Motor neuron (in vitro differentiated cells): ENCODE measurements at regions not wholly inside any gene's neighbourhood (a gene's known extent, or its start where the extent isn't known, plus 50 kb on each side); places are given as distances from the start of the nearest gene placed in this dataset.
"Not testable (repeated sequence)": the region's sequence is repeated elsewhere in the genome, so short reads cannot be mapped to it uniquely, and the experiment has no call there.

Source experiments
- ATAC-seq, 8 experiments: fragments of 200-7000 bp; cut with Tn5 transposase; replicated peaks in 6 of 8; 2 replicates each; pipeline ENCODE4 v1.8.0; 2021; ENCODE audit warnings: mild to moderate bottlenecking in 8 of 8, moderate library complexity in 8 of 8
- H3K27ac ChIP-seq, 2 donors: fragments of 250-450 bp; sonication (Bioruptor Pico); 2 replicates each; pipeline ENCODE4 v1.9.0; 2021; ENCODE audit warnings: antibody characterized with exemption in 2 of 2, mild to moderate bottlenecking in 2 of 2, moderate library complexity in 1 of 2
- H3K4me1 ChIP-seq, 2 donors: fragments of 250-450 bp; sonication (Bioruptor Pico); replicated peaks in 1 of 2; 2 replicates each; pipeline ENCODE4 v1.6.1; 2021; ENCODE audit warnings: antibody characterized with exemption in 2 of 2, mild to moderate bottlenecking in 2 of 2, moderate library complexity in 1 of 2
- H3K4me3 ChIP-seq, 5 donors: fragments of 250-450 bp; sonication (Bioruptor Pico); 2 replicates each; pipeline ENCODE4 v1.9.0; 2021; ENCODE audit warnings: antibody characterized with exemption in 5 of 5, mild to moderate bottlenecking in 5 of 5, moderate library complexity in 4 of 5
- WGBS, 10 experiments: fragments of 450-650 bp; shearing (Covaris generic); methylation state at CpG; one replicate each; pipeline ENCODE4 v1.0.0; 2022; 5-methylcytosine and 5-hydroxymethylcytosine counted together
- in situ Hi-C, 9 experiments: fragments of 400-800 bp; cut with MboI; loops; one replicate each; pipeline ENCODE4 v1.15.0; 2021; ENCODE audit warnings: low sequenced_read_pairs in 9 of 9, low pct_unique_long_range_greater_than_20kb in 2 of 9; ENCODE audit not compliant: unreplicated experiment in 9 of 9

DNA sequence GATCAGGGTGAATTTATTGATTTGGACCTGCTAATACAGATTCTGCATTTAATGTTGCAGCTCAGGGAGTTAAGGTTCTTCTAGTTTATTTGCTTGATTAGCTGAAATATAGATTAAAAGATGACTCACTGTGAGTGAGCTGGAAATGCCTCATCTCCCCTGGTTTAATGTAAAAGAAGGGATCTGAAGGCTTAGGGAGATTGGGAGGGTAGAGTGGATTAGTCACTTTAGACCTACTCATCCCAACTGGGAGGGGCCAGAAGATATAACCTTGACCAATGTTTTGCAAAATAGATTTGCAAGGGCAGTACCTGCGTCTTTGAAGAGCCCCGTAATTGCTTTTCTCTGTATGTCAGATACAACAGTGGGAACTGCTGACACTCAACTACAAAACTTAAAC, 922.8 kb upstream of the ADGRL4 start:
- H3K4me1 ChIP-seq = no peaks in the 10 kb centered on the region
- in situ Hi-C loops = no loop called here
- no peak overlapping the region for H3K4me3 ChIP-seq
- no peak for ATAC-seq
- no peak overlapping the region for H3K27ac ChIP-seq
- WGBS, 10 experiments = 0 to 100% (median 95%) methylated on average over 1 to 2 of the region's 2 CpGs; no CpG with 5 or more reads in 3 of the 10 experiments

DNA sequence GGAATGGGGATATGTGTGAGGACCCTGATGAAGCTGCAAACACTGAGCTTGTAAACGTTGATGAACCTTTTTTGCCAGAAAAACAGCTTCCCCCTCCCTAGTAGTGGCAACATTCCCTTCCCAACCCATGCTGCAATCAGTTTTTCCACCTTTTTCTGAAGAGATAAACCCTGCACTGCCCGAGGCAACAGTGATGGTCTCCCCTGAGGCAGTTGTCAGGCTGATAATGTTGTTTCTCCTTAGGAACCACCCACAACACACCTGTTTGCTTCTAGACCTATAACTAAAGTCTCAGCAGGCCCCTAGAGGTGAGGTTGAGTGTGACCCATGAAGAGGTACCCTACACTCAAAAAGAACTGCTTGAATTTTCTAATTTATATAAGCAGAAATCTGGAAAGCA, 922.4 kb upstream of the ADGRL4 start:
- ATAC-seq = no peak
- no peak overlapping the region for H3K27ac ChIP-seq
- in situ Hi-C loops = no loop called here
- no peaks in the 10 kb centered on the region for H3K4me1 ChIP-seq
- WGBS, 10 experiments = 20 to 83% (median 60%) methylated on average over 1 to 2 of the region's 2 CpGs; no CpG with 5 or more reads in 2 of the 10 experiments
- H3K4me3 ChIP-seq = no peak overlapping the region

DNA sequence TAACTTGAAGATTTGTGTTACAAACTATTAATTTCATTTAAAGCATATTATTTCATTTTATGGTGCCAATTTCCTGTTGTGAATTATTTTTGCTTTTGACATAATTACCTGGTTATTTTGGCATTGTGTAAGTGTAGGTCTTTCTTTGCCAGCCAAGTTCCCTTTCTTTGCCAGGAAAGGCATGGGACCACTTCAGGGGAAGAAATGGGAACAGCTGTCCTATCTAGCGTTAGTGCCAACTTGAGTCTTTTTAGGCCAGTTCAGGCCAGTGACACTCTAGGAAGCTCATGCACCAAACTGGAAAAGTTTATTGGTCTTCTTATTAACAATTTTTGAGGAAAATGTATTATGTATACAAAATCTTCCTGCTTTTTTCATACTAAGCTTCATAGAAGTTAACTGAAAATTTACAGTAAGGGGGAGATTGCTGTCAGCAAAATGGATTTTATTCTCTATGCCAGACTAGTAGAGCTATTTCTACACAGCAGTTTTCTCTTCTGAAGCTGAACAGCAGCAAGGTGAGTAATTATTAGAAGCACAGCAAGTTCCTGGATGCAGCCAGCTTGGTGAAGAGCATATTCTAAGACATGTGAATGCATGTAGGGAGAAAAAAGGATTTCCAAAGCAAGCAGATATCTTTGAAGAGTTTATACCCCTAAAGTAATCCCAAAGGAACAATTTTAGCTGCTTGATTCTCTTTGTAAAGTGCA, 914.6 kb upstream of the ADGRL4 start:
- no peaks in the 10 kb centered on the region for H3K4me1 ChIP-seq
- in situ Hi-C loops = no loop called here
- no peak overlapping the region for H3K27ac ChIP-seq
- no peak for ATAC-seq
- WGBS, 10 experiments = 20 to 100% (median 83%) methylated on average over 1 of the region's 1 CpG; no CpG with 5 or more reads in 1 of the 10 experiments
- H3K4me3 ChIP-seq = no peak overlapping the region

DNA sequence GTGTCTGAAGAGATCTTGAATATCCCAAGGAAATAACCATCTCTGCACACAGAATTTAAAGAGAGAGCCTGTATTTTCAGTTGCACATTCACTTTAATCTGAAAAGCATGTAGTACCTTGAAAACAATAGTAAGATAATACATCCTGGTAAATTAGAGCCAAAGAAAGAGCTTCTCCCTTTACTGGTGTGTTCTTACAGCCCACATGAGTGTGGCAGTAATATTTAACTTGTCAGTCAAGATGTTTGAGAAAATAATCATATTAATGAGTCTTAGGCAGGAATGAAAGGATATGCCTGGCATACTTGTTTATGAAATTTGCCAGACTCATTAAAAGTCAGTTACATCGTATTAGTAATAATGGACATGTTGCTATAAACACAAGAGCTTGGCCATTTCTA, 908.4 kb upstream of the ADGRL4 start:
- in situ Hi-C loops = no loop called here
- ATAC-seq = no peak
- WGBS, 10 experiments = 0 to 100% (median 81%) methylated on average over 1 of the region's 1 CpG
- Histone ChIP-seq H3K4me3 (no peak overlapping the region), H3K4me1 (no peaks in the 10 kb centered on the region), H3K27ac (no peak overlapping the region)

DNA sequence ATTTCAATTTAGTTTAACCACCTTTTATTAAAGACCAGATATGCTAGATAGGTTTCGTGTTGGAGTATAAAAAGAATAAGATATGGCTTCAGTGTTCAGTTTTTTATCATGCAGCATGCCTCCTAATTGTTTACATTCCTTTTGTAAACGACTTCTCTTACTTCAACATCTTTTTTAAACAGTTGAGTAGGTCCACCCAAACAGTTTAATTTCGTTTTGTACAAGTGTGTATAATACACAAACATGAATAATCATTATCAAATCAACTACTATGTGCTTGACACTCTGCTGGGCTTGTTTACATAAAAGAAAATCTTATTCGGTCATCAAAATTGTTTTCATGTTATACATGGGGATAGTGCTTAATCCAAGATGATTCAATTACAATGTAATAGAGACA, 906.3 kb upstream of the ADGRL4 start:
- H3K27ac ChIP-seq = no peak overlapping the region
- no peak overlapping the region for H3K4me3 ChIP-seq
- 33 to 87% (median 75%) methylated on average over 1 to 4 of the region's 4 CpGs for WGBS, 10 experiments
- no peak for ATAC-seq
- in situ Hi-C loops = no loop called here
- no peaks in the 10 kb centered on the region for H3K4me1 ChIP-seq

DNA sequence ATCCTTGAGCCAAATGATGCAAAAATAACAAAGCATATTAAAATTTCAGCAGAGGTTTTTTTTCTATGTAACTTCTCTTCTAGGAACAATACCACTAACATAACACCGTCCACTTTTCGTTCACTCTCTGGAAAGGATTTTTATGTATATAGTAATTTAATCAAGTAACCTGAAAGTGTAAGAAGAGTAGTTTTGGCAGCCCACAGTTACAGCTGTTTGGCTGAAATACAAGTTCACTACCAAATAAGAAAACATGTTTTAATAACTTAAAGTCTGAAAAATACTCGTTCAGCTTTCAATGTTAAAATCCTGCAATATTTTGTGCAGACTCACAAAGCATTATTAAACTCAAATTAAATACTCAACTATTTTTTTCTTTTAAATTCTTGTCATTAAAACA, 896.8 kb upstream of the ADGRL4 start:
- Histone ChIP-seq H3K27ac (no peak overlapping the region), H3K4me1 (no peaks in the 10 kb centered on the region), H3K4me3 (no peak overlapping the region)
- ATAC-seq = no peak
- in situ Hi-C loops = no loop called here
- 28 to 98% (median 89%) methylated on average over 1 to 3 of the region's 3 CpGs for WGBS, 10 experiments

DNA sequence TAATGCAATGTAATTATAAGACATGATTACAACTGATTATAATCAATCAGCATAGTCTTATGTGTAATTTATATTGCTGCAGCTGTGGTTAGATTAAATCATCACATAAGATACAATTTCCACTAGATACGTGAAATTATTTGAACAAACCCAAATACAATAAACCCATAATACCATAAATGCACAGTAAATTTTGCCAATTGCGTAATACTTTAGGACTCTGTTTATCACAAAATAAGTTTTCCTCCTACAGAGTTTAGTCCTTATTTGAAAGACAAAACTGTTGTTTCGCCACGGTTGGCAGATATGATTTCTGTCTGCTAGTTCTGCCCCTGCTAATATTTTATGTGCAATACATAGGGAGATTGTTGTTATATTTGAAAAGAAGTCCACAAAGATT, 895.9 kb upstream of the ADGRL4 start:
- H3K4me3 ChIP-seq = no peak overlapping the region
- no peaks in the 10 kb centered on the region for H3K4me1 ChIP-seq
- in situ Hi-C loops = no loop called here
- 54 to 100% (median 87%) methylated on average over 1 to 4 of the region's 4 CpGs for WGBS, 10 experiments
- H3K27ac ChIP-seq = no peak overlapping the region
- no peak for ATAC-seq

DNA sequence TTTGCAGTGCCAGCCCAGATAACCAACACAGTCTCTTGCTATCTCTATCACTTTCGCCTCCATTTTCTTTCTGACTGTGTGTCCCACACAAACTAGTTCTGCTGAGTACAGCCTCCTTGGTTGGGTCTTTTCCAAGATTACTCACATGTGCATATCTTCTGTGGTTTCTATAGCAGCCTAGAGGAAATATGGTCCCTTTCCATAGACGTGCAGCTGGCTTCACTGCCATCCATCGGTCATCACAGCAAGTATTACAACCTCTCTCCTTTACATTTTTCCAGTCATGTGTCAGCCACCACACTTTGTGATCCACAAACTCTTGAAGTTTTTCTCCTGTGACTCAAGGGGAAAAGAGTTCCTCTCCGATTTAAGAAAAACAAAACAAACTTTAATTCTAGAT, 893.4 kb upstream of the ADGRL4 start:
- Histone ChIP-seq H3K4me3 (no peak overlapping the region), H3K27ac (no peak overlapping the region), H3K4me1 (no peaks in the 10 kb centered on the region)
- ATAC-seq = peak in 3 of 8 experiments; percentile 90 to 100 (median 99)
- in situ Hi-C loops = no loop called here
- 0 to 98% (median 71%) methylated on average over 1 to 4 of the region's 4 CpGs for WGBS, 10 experiments

DNA sequence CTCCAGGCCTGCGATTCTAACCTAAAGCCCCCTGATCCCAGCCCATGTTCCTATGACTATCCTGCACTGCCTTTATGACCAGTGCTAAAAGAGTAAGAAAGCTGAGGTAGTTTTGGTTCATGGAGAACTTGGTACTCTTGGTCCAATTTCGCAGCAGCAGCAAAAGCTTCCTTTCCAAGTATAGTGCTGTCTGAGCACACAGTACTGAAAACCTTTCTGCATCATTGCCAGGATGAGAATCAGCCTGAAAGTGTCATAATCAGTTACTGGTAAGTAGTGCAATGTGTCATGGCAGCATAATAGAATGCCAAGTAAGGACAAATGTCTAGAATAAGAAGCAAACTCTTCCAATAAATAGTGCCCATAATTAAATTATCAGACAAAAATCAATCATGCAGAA, 889.6 kb upstream of the ADGRL4 start:
- H3K4me3 ChIP-seq = no peak overlapping the region
- H3K27ac ChIP-seq = no peak overlapping the region
- no peaks in the 10 kb centered on the region for H3K4me1 ChIP-seq
- in situ Hi-C loops = no loop called here
- 63 to 100% (median 93%) methylated on average over 1 to 2 of the region's 2 CpGs; no CpG with 5 or more reads in 2 of the 10 experiments for WGBS, 10 experiments
- peak in 1 of 8 experiments; percentile 77 for ATAC-seq

DNA sequence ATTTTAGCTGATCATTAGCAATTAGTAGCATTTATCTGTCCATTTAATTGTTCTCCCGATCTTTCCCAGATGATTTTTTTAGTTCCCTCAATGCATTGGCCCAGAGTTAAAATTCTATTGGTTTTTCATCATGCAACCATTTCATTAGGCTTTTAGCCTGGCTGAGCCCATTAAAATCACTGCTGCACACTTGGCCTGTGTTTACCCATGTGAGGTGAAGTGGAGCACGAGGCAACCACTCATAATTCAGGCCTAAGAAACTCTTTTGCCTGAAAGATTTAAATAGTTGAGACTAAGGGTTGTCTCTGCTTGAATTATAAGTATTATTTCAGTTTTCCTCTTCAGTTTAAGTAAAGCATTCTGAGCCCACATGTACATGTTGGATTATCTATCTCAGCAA, 889.0 kb upstream of the ADGRL4 start:
- WGBS, 10 experiments = 57 to 100% (median 83%) methylated on average over 1 to 2 of the region's 2 CpGs
- Histone ChIP-seq H3K27ac (no peak overlapping the region), H3K4me3 (no peak overlapping the region), H3K4me1 (no peaks in the 10 kb centered on the region)
- ATAC-seq = no peak
- in situ Hi-C loops = no loop called here

DNA sequence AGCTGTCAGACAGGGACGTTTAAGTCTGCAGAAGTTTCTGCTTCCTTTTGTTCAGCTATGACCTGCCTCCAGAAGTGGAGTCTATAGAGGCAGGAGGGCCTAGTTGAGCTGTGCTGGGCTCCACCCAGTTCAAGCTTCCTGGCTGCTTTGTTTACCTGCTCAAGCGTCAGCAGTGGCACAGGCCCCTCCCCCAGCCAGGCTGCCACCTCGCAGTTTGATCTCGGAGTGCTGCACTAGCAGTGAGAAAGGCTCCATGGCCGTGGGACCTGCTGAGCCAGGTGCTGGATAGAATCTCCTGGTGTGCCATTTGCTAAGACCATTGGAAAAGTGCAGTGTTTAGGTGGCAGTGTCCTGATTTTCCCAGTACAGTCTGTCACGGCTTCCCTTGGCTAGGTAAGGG, 887.6 kb upstream of the ADGRL4 start:
- H3K4me1 ChIP-seq, in situ Hi-C loops, H3K4me3 ChIP-seq, H3K27ac ChIP-seq, ATAC-seq: not testable (repeated sequence)
- 58 to 92% (median 90%) methylated on average over 2 to 5 of the region's 6 CpGs; no CpG with 5 or more reads in 5 of the 10 experiments for WGBS, 10 experiments

DNA sequence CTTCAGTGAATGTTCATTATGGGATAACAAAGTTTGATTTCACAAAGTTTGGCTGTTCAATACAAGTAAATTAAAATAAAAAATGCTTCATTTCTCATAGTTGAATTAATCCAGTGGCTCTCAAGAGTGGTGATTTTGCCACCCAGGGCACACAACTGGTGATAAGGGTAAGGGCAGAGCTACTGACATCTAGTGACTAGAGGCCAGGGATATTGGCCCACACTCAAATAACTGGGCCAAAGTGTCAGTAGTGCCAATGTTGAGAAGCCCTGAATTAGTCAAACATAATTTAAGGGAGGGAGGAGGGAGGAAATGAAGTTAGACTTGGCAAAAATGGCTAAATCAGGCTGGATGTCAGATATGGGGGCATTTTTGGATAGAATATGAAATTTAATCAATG, 880.5 kb upstream of the ADGRL4 start:
- Histone ChIP-seq H3K27ac (no peak overlapping the region), H3K4me1 (no peaks in the 10 kb centered on the region), H3K4me3 (no peak overlapping the region)
- in situ Hi-C loops = no loop called here
- no peak for ATAC-seq

DNA sequence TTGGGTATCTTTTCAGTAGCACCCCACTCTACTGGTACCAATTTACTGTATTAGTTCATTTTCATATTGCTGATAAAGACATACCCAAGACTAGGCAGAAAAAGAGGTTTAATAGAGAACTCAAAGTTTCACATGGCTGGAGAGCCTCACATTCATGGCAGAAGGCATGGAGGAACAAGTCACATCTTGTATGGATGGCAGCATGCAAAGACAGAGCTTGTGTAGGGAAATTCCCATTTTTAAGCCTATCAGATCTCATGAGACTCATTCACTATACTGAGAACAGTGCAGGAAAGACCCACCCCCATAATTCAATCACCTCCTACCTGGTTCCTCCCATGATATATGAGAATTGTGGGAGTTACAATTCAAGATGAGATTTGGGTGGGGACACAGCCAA, 878.6 kb upstream of the ADGRL4 start:
- in situ Hi-C loops = no loop called here
- Histone ChIP-seq H3K27ac (no peak overlapping the region), H3K4me1 (no peaks in the 10 kb centered on the region), H3K4me3 (no peak overlapping the region)
- ATAC-seq = no peak

DNA sequence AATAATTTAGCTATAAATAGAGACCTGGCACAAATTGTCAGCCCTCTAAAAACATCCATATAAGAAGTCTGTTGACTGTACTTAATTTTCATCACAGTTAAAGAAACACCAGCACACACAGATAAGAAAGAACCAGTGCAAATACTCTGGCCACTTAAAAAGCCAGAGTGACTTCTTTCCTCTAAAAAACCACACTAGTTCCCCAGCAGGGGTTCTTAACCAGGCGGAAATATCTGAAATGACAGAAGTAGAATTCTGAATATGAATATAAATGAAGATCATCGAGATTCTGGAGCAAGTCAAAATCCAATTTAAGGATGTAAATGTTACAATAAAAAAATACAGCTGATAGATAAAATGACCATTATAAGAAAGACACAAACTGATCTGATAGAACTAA, 870.6 kb upstream of the ADGRL4 start:
- Histone ChIP-seq H3K27ac (no peak overlapping the region), H3K4me3 (no peak overlapping the region), H3K4me1 (peaks cover 0 to 4% of the 10 kb centered on the region in 2 donors)
- no peak for ATAC-seq
- in situ Hi-C loops = no loop called here
- 31 to 100% (median 79%) methylated on average over 1 to 2 of the region's 2 CpGs; no CpG with 5 or more reads in 1 of the 10 experiments for WGBS, 10 experiments
